Tibial nerve (tissue), 4 donors: ENCODE measurements at regions not wholly inside any gene's neighbourhood (a gene's known extent, or its start where the extent isn't known, plus 50 kb on each side); places are given as distances from the start of the nearest gene placed in this dataset.

Experiments
- DNase-seq, 2 donors: peaks; one replicate each; pipeline ENCODE4 v3.0.0-alpha.2; 2019; ENCODE audit warnings: low spot score in 2 of 2
- H3K27ac ChIP-seq, 4 donors: fragments of 200-600 bp; sonication (generic) in 3 of 4; one replicate each; pipeline ENCODE4 v1.5.1; 2017 to 2019; ENCODE audit warnings: mild to moderate bottlenecking in 1 of 4
- H3K27me3 ChIP-seq, 2 donors: fragments of 200-600 bp; sonication (generic) in 1 of 2; one replicate each; pipeline versions ENCODE4 v1.5.1 to v1.6.0; 2017 to 2019
- H3K36me3 ChIP-seq, 3 donors: fragments of 200-600 bp; sonication (generic); one replicate each; pipeline ENCODE4 v1.5.1; 2018 to 2019
- H3K4me1 ChIP-seq, 4 donors: fragments of 200-600 bp; sonication (generic) in 3 of 4; one replicate each; pipeline ENCODE4 v1.5.1; 2017 to 2019
- H3K4me3 ChIP-seq, 4 donors: fragments of 200-600 bp; sonication (generic) in 3 of 4; one replicate each; pipeline ENCODE4 v1.5.1; 2017 to 2019; ENCODE audit warnings: mild to moderate bottlenecking in 1 of 4, moderate library complexity in 1 of 4
- H3K9me3 ChIP-seq, 4 donors: fragments of 200-600 bp; sonication (generic) in 3 of 4; one replicate each; pipeline ENCODE4 v1.5.1; 2017 to 2019
- CTCF ChIP-seq, 5 experiments: fragments of 200-600 bp in 3 of 5; fragments of 450-650 bp in 2 of 5; sonication (generic) in 3 of 5; IDR thresholded peaks; one replicate each; pipeline ENCODE4 v1.5.1; 2016 to 2019; ENCODE audit warnings: antibody characterized with exemption in 5 of 5, mild to moderate bottlenecking in 3 of 5, moderate library complexity in 2 of 5
- EP300 ChIP-seq, 2 donors: sonication (generic); formaldehyde crosslinking; IDR thresholded peaks; one replicate each; pipeline ENCODE4 v1.6.1; 2017; ENCODE audit warnings: antibody characterized with exemption in 2 of 2, mild to moderate bottlenecking in 1 of 2
- POLR2A ChIP-seq, 2 donors: fragments of 450-650 bp; IDR thresholded peaks; one replicate each; pipeline ENCODE4 v1.6.1; 2017; ENCODE audit warnings: antibody characterized with exemption in 2 of 2, mild to moderate bottlenecking in 2 of 2, moderate library complexity in 2 of 2
- WGBS, 2 donors: methylation state at CpG; one replicate each; pipeline ENCODE4 v1.1.5; 2018; 5-methylcytosine and 5-hydroxymethylcytosine counted together

DNA sequence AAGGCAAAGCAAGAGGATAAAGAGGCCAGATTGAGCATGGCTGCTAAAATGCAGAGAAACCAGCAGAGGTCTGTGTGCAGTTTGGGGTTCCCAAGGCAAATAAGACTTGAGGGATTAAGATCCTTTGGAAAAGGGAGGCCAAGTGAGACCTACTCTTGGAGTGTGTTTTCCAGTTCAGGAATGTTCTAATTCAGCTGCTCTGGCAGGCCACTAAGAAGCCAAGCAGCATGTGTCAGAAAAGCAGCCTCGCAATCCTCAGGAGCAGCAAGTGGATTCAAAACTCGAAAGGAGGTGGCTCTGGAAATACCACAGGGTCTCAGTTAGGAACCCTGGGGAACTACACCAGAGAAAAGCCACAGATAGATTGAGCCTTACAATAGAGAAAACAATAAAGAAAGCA is 569.2 kb downstream of the METTL4 start:
- Histone ChIP-seq H3K9me3 (no peaks in the 10 kb centered on the region), H3K27ac (no peak overlapping the region), H3K4me3 (no peak overlapping the region), H3K27me3 (no peaks in the 10 kb centered on the region), H3K4me1 (peaks cover 0 to 7% (median 0%) of the 10 kb centered on the region in 4 donors), H3K36me3 (no peaks in the 10 kb centered on the region)
- 66 to 73% methylated on average over 2 of the region's 2 CpGs for whole genome bisulfite sequencing, 2 donors
- no peak for DNase-seq
- TF ChIP-seq EP300 (IDR thresholded peaks at IDR 0.05) (no peak), CTCF (IDR thresholded peaks at IDR 0.05) (no peak), POLR2A (IDR thresholded peaks at IDR 0.05) (no peak)

GRCh38 chr18:2002604-2003003 is 568.7 kb downstream of the METTL4 start:
- H3K27ac ChIP-seq, result no peak overlapping the region
- H3K27me3 ChIP-seq, result no peaks in the 10 kb centered on the region
- no peaks in the 10 kb centered on the region for H3K9me3 ChIP-seq
- H3K4me3 ChIP-seq, result no peak overlapping the region
- no peaks in the 10 kb centered on the region for H3K36me3 ChIP-seq
- no peak for TF ChIP-seq CTCF (IDR thresholded peaks at IDR 0.05)
- no peak for TF ChIP-seq POLR2A (IDR thresholded peaks at IDR 0.05)
- no peak for TF ChIP-seq EP300 (IDR thresholded peaks at IDR 0.05)
- H3K4me1 ChIP-seq, result peaks cover 0 to 7% (median 0%) of the 10 kb centered on the region in 4 donors
- WGBS, 2 donors, result 56 to 63% methylated on average over 7 of the region's 7 CpGs
- no peak for DNase-seq

DNA sequence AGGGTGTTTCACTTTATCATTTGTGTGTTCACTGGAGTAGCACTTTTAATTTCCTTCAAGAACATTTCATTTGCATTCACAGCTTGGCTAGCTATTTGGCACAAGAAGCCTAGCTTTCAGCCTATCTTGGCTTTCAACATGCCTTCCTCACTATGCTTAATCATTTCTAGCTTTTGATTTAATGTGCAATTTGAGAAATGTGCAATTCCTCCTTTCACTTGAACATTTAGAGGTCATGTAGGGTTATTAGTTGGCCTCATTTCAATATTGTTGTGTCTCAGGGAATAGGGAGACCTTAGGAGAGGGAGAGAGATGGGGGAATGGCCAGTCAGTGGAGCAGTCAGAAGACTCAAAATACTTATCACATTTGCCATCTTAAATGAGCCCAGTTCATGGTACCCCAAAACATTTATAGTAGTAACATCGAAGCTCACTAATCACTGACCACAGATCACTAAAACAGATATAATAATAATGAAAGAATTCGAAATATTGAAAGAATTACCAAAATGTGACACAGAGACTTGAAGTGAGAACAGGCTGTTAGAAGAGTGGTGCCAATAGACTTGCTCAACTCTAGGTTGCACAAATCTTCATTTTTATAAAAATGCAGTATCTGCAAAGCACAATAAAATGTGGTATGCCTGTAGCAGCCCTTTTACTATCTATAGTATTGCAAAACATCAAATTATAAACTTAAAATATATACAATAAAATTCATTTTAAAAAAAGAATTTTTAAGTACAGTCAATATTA is 561.2 kb downstream of the METTL4 start:
- 67 to 71% methylated on average over 2 of the region's 2 CpGs for WGBS, 2 donors
- H3K4me1 ChIP-seq, result no peaks in the 10 kb centered on the region
- no peaks in the 10 kb centered on the region for H3K9me3 ChIP-seq

DNA sequence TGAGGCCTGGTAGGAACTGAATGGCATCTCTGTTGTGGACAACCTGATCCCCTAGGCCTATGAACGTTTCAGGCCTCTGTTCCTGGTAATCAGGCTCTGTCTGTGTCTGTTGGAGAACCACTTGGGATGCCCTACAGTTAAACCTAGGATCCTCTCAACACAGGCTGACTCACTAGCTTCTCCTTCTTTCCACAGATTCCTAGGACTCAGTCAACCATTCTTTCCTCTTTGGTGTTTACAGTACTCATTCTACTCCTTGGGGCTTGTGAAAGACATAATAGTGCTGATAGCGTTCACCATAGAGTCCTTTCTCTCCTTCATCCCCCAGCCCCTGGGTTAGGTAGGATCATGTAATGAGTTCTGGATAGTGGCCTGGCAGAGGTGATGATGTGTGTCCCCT is 544.3 kb downstream of the METTL4 start:
- no peak for TF ChIP-seq EP300 (IDR thresholded peaks at IDR 0.05)
- TF ChIP-seq POLR2A (IDR thresholded peaks at IDR 0.05), result no peak
- TF ChIP-seq CTCF (IDR thresholded peaks at IDR 0.05), result no peak
- 57 to 59% methylated on average over 2 of the region's 2 CpGs for WGBS, 2 donors

More for the DNA sequence above, 561.2 kb downstream of the METTL4 start:
- no peaks in the 10 kb centered on the region for H3K36me3 ChIP-seq
- no peak overlapping the region for H3K4me3 ChIP-seq
- no peak overlapping the region for H3K27ac ChIP-seq
- H3K27me3 ChIP-seq, result no peaks in the 10 kb centered on the region
- TF ChIP-seq CTCF (IDR thresholded peaks at IDR 0.05) (no peak), EP300 (IDR thresholded peaks at IDR 0.05) (peak in 1 of 2 donors; percentile 31)
- DNase-seq, result no peak

GRCh38 chr18:2027756-2028155 is 543.5 kb downstream of the METTL4 start:
- Histone ChIP-seq H3K36me3 (no peaks in the 10 kb centered on the region), H3K27ac (no peak overlapping the region), H3K9me3 (no peaks in the 10 kb centered on the region), H3K4me3 (no peak overlapping the region), H3K27me3 (no peaks in the 10 kb centered on the region), H3K4me1 (no peaks in the 10 kb centered on the region)
- TF ChIP-seq CTCF (IDR thresholded peaks at IDR 0.05), result no peak
- TF ChIP-seq POLR2A (IDR thresholded peaks at IDR 0.05), result no peak
- no peak for TF ChIP-seq EP300 (IDR thresholded peaks at IDR 0.05)
- DNase-seq, result no peak

More for the DNA sequence above, 544.3 kb downstream of the METTL4 start:
- no peaks in the 10 kb centered on the region for H3K27me3 ChIP-seq
- H3K27ac ChIP-seq, result no peak overlapping the region
- H3K9me3 ChIP-seq, result no peaks in the 10 kb centered on the region
- DNase-seq, result no peak
- H3K36me3 ChIP-seq, result no peaks in the 10 kb centered on the region
- no peak overlapping the region for H3K4me3 ChIP-seq
- no peaks in the 10 kb centered on the region for H3K4me1 ChIP-seq
